H1 (cell line): ENCODE measurements at regions not wholly inside any gene's neighbourhood (a gene's known extent, or its start where the extent isn't known, plus 50 kb on each side); places are given as distances from the start of the nearest gene placed in this dataset.

Source experiments
- CTCF ChIA-PET: fragments of 300-600 bp; sonication (Branson Sonifier 250); formaldehyde crosslinking; loops from one replicate; lab custom pipeline; 2021; ENCODE audit not compliant: partially characterized antibody; lab: Charles Lee
- POLR2A ChIA-PET: fragments of 300-600 bp; sonication (Branson Sonifier 250); formaldehyde crosslinking; loops from one replicate; lab custom pipeline; 2021; ENCODE audit warnings: inconsistent platforms; ENCODE audit not compliant: partially characterized antibody; lab: Charles Lee
- DNase-seq, 2 experiments: peaks; one replicate each; pipeline versions ENCODE4 v3.0.0 to v3.0.0-alpha.2; 2010 to 2022; ENCODE audit warnings: low spot score in 2 of 2, low read depth in 1 of 2, mixed read lengths in 1 of 2
- FAIRE-seq: peaks from 2 replicates; lab custom pipeline; 2011; peaks lifted over from hg19 to GRCh38; lab: Jason Lieb, UNC
- H2AFZ ChIP-seq: 2 replicates; pipeline ENCODE4 v1.8.1; 2012; ENCODE audit warnings: low read length, inconsistent platforms
- H2AK5ac ChIP-seq: 2 replicates; pipeline ENCODE4 v1.6.1; 2013; ENCODE audit warnings: low read depth, low read length
- H2BK120ac ChIP-seq: replicated peaks from 2 replicates; pipeline ENCODE3; 2013; ENCODE audit warnings: low read depth, low read length, inconsistent platforms
- H2BK12ac ChIP-seq: 2 replicates; pipeline ENCODE4 v1.6.1; 2013; ENCODE audit warnings: low read depth, low read length
- H2BK15ac ChIP-seq: 2 replicates; pipeline ENCODE4 v1.6.1; 2013; ENCODE audit warnings: low read length
- H2BK20ac ChIP-seq: 2 replicates; pipeline ENCODE4 v1.6.1; 2013; ENCODE audit warnings: low read length
- H2BK5ac ChIP-seq: 2 replicates; pipeline ENCODE4 v1.6.1; 2013; ENCODE audit warnings: low read depth, low read length
- H3K14ac ChIP-seq: 2 replicates; pipeline ENCODE4 v1.6.1; 2013; ENCODE audit warnings: inconsistent platforms; ENCODE audit not compliant: insufficient read length
- H3K18ac ChIP-seq: 2 replicates; pipeline ENCODE4 v1.6.1; 2013; ENCODE audit warnings: low read length; ENCODE audit errors: extremely low read depth
- H3K23ac ChIP-seq: 2 replicates; pipeline ENCODE4 v1.6.1; 2013; ENCODE audit warnings: inconsistent platforms; ENCODE audit not compliant: insufficient read length
- H3K23me2 ChIP-seq: 2 replicates; pipeline ENCODE4 v1.6.1; 2013; ENCODE audit warnings: low read depth, low read length
- H3K27ac ChIP-seq: 2 replicates; pipeline ENCODE4 v1.6.1; 2011; ENCODE audit warnings: low read depth, low read length, inconsistent platforms
- H3K27me3 ChIP-seq, 4 experiments: replicated peaks in 1 of 4; 1 replicate in 1 of 4; 2 replicates in 3 of 4; pipeline versions ENCODE4 v1.6.1 to v1.8.1; 2011 to 2013; ENCODE audit warnings: low read length in 3 of 4, mild to moderate bottlenecking in 3 of 4, inconsistent platforms in 2 of 4, mixed read lengths in 2 of 4, moderate library complexity in 1 of 4; ENCODE audit not compliant: control insufficient read depth in 3 of 4, insufficient read depth in 3 of 4; ENCODE audit errors: extremely low read depth in 1 of 4
- H3K36me3 ChIP-seq, 4 experiments: 2 replicates each; pipeline versions ENCODE4 v1.6.1 to v1.8.1; 2011 to 2013; ENCODE audit warnings: mild to moderate bottlenecking in 4 of 4, low read length in 3 of 4, moderate library complexity in 2 of 4, control low read depth in 1 of 4, inconsistent platforms in 1 of 4; ENCODE audit not compliant: insufficient read depth in 4 of 4, control insufficient read depth in 2 of 4
- H3K4ac ChIP-seq: replicated peaks from 2 replicates; pipeline ENCODE3; 2013; ENCODE audit warnings: low read length, low read depth, mixed read lengths, inconsistent platforms; ENCODE audit not compliant: insufficient read length
- H3K4me1 ChIP-seq, 4 experiments: replicated peaks in 1 of 4; 1 replicate in 1 of 4; 2 replicates in 3 of 4; pipeline versions ENCODE4 v1.6.1 to v1.8.1; 2011 to 2013; ENCODE audit warnings: low read length in 3 of 4, inconsistent platforms in 2 of 4, mixed read lengths in 1 of 4; ENCODE audit not compliant: insufficient read depth in 4 of 4, control insufficient read depth in 3 of 4
- H3K4me2 ChIP-seq, 2 experiments: 2 replicates each; pipeline versions ENCODE4 v1.6.1 to v1.8.1; 2011 to 2013; ENCODE audit warnings: low read depth in 2 of 2, low read length in 2 of 2, control low read depth in 1 of 2, inconsistent platforms in 1 of 2, mild to moderate bottlenecking in 1 of 2; ENCODE audit not compliant: insufficient read depth in 1 of 2
- H3K4me3 ChIP-seq, 4 experiments: fragments of 200-600, 300-600 bp in 1 of 4; sonication (generic), shearing (Covaris generic), sonication (Bioruptor Twin) in 1 of 4; 2 replicates each; pipeline versions ENCODE4 v1.5.1 to v1.8.1; 2011 to 2016; ENCODE audit warnings: low read length in 4 of 4, low read depth in 3 of 4, control low read depth in 2 of 4, inconsistent platforms in 2 of 4, mild to moderate bottlenecking in 2 of 4, mixed read lengths in 1 of 4, moderate library complexity in 1 of 4; ENCODE audit not compliant: insufficient read depth in 2 of 4; ENCODE audit errors: extremely low read depth in 1 of 4
- H3K56ac ChIP-seq: replicated peaks from 2 replicates; pipeline ENCODE3; 2013; ENCODE audit warnings: low read depth, mild to moderate bottlenecking, mixed read lengths, low read length, inconsistent platforms; ENCODE audit not compliant: insufficient read length
- H3K79me1 ChIP-seq: 2 replicates; pipeline ENCODE4 v1.6.1; 2013; ENCODE audit warnings: low read depth, low read length, control low read depth
- H3K79me2 ChIP-seq, 2 experiments: 2 replicates each; pipeline versions ENCODE4 v1.6.1 to v1.8.1; 2012 to 2013; ENCODE audit warnings: low read length in 2 of 2, mild to moderate bottlenecking in 2 of 2, inconsistent platforms in 1 of 2; ENCODE audit not compliant: insufficient read depth in 2 of 2, control insufficient read depth in 1 of 2
- H3K9ac ChIP-seq, 4 experiments: replicated peaks in 1 of 4; 1 replicate in 1 of 4; 2 replicates in 3 of 4; pipeline versions ENCODE4 v1.6.1 to v1.8.1; 2011 to 2013; ENCODE audit warnings: low read depth in 3 of 4, low read length in 3 of 4, control low read depth in 2 of 4, mild to moderate bottlenecking in 2 of 4, moderate library complexity in 2 of 4, inconsistent platforms in 1 of 4; ENCODE audit errors: extremely low read depth in 1 of 4
- H3K9me3 ChIP-seq, 2 experiments: 2 replicates each; pipeline versions ENCODE4 v1.6.1 to v1.8.1; 2012 to 2013; ENCODE audit warnings: mild to moderate bottlenecking in 2 of 2, moderate library complexity in 2 of 2, control low read depth in 1 of 2, inconsistent platforms in 1 of 2, low read depth in 1 of 2, low read length in 1 of 2, mixed read lengths in 1 of 2; ENCODE audit not compliant: insufficient read depth in 2 of 2
- H4K20me1 ChIP-seq, 2 experiments: replicated peaks in 1 of 2; 2 replicates each; pipeline versions ENCODE3 to v1.8.1; 2011 to 2013; ENCODE audit warnings: inconsistent platforms in 2 of 2, low read length in 2 of 2, mild to moderate bottlenecking in 1 of 2; ENCODE audit not compliant: insufficient read depth in 2 of 2, control insufficient read depth in 1 of 2
- H4K5ac ChIP-seq: 2 replicates; pipeline ENCODE4 v1.6.1; 2013; ENCODE audit warnings: low read length, low read depth, mixed read lengths, inconsistent platforms; ENCODE audit not compliant: insufficient read length
- H4K8ac ChIP-seq: 2 replicates; pipeline ENCODE4 v1.8.0; 2013; ENCODE audit warnings: mild to moderate bottlenecking, moderate library complexity, low read length, inconsistent platforms; ENCODE audit not compliant: insufficient read depth; ENCODE audit errors: extremely low read depth
- H4K91ac ChIP-seq: replicated peaks from 2 replicates; pipeline ENCODE3; 2013; ENCODE audit warnings: low read length, mixed read lengths, inconsistent platforms; ENCODE audit not compliant: insufficient read length
- GTF2F1 ChIP-seq: IDR thresholded peaks from 2 replicates; pipeline ENCODE4 v1.6.1; 2012; ENCODE audit warnings: low read depth, low read length, improper control_type of control experiment, borderline replicate concordance
- SUZ12 ChIP-seq: fragments of 200-600 bp; sonication (generic); IDR thresholded peaks from 2 replicates; pipeline ENCODE4 v1.6.1; 2012; ENCODE audit warnings: mild to moderate bottlenecking, inconsistent platforms, low read length, moderate library complexity, mixed read lengths
- WGBS, 2 experiments: shearing (Covaris generic) in 1 of 2; methylation state at CpG; one replicate each; pipeline versions ENCODE4 v1.1.6 to v1.1.7; 2013 to 2015; ENCODE audit warnings: low lambda C conversion rate in 2 of 2, mixed read lengths in 2 of 2, inconsistent platforms in 1 of 2, low coverage in 1 of 2, missing lambda C conversion rate in 1 of 2; ENCODE audit not compliant: insufficient replicate concordance in 2 of 2, insufficient coverage in 1 of 2, insufficient read length in 1 of 2; ENCODE audit errors: extremely low coverage in 1 of 2, missing lambda C conversion rate in 1 of 2; 5-methylcytosine and 5-hydroxymethylcytosine counted together

DNA sequence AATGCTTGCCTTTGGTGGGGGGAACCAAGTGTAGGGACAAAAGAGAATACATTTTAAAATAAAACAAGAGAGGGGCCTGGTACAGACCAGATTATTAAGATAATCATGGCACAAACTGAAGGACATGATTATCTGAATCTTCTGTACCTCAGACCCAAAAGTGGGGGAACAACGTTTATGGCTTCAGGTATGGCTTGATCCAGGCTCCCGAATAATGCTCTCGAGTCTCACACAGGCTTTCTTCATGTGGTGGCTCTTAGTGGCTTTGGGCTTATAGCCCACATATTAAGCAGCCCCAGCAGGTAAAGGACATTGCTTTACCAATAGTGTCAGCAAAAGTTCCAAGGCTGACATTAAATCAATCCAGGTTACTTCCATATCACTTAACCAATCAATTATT lies 106.8 kb upstream of the FOXK1 start:
- Histone ChIP-seq H2BK12ac (no peak overlapping the region), H3K4me1 (no peaks in the 10 kb centered on the region), H3K4me2 (no peak overlapping the region), H2BK120ac (no peak overlapping the region), H3K56ac (no peak overlapping the region), H3K79me1 (no peaks in the 10 kb centered on the region), H2BK15ac (no peak overlapping the region), H2BK5ac (no peak overlapping the region), H3K14ac (no peak overlapping the region), H3K27me3 (no peaks in the 10 kb centered on the region), H4K20me1 (no peaks in the 10 kb centered on the region), H3K79me2 (no peaks in the 10 kb centered on the region), H4K5ac (no peak overlapping the region), H3K23me2 (no peaks in the 10 kb centered on the region), H2AFZ (no peak overlapping the region), H3K9ac (no peak overlapping the region)
- FAIRE-seq (no peak), DNase-seq (no peak)
- POLR2A ChIA-PET: no interaction called here
- TF ChIP-seq GTF2F1 (no peak), SUZ12 (no peak)
- TF ChIP-seq, all 59 proteins: peak for 0
- H3K23ac ChIP-seq: no peak overlapping the region
- no peaks in the 10 kb centered on the region for H3K36me3 ChIP-seq
- no peak overlapping the region for H3K18ac ChIP-seq
- no peak overlapping the region for H2BK20ac ChIP-seq
- no peak overlapping the region for H3K27ac ChIP-seq
- no peak overlapping the region for H3K4ac ChIP-seq
- H4K91ac ChIP-seq: no peak overlapping the region
- CTCF ChIA-PET: interaction anchor here (0.6 kb wide), 1 partner anchor 54 kb away, joined by 3 read pairs; no protein-coding TSS in a partner anchor
- WGBS, 2 experiments: 72% methylated on average over 3 of the region's 3 CpGs; no CpG with 5 or more reads in 1 of the 2 experiments
- H4K8ac ChIP-seq: no peak overlapping the region
- H3K4me3 ChIP-seq: no peak overlapping the region
- H3K9me3 ChIP-seq: peaks cover 19 to 40% of the 10 kb centered on the region in 2 experiments; a peak in 3 of 4 replicates
- no peak overlapping the region for H2AK5ac ChIP-seq
